NCI-H1417 (cell line): ENCODE measurements at regions not wholly inside any gene's neighbourhood (a gene's known extent, or its start where the extent isn't known, plus 50 kb on each side); places are given as distances from the start of the nearest gene placed in this dataset.

ENCODE experiments used
- DNase-seq, 3 experiments: peaks; one replicate each; lab custom pipeline; 2025; lab: John Stamatoyannopoulos, UW

GRCh38 chr4:187577941-187578480 is 417.6 kb upstream of the ZFP42 start:
- DNase-seq = no peak

GRCh38 chr4:187586892-187587291 is 408.7 kb upstream of the ZFP42 start:
- no peak for DNase-seq

- no peak for DNase-seq
Observed at GRCh38 chr4:187598196-187598595, 397.4 kb upstream of the ZFP42 start.

- peak in 1 of 3 experiments; percentile 6 for DNase-seq
Observed at GRCh38 chr4:187602339-187603092, 393.1 kb upstream of the ZFP42 start.

- no peak for DNase-seq
Observed at GRCh38 chr4:187603093-187604025, 392.2 kb upstream of the ZFP42 start.

GRCh38 chr4:187604984-187605383 is 390.6 kb upstream of the ZFP42 start:
- DNase-seq = no peak

- peak in 1 of 3 experiments; percentile 62 for DNase-seq
Observed at GRCh38 chr4:187606581-187606980, 389.0 kb upstream of the ZFP42 start.

- no peak for DNase-seq
Observed at GRCh38 chr4:187608001-187608421, 387.6 kb upstream of the ZFP42 start.

- DNase-seq = no peak
Observed at GRCh38 chr4:187612301-187612700, 383.3 kb upstream of the ZFP42 start.

- DNase-seq = no peak
Observed at GRCh38 chr4:187613089-187613839, 382.3 kb upstream of the ZFP42 start.

GRCh38 chr4:187615972-187616371 is 379.6 kb upstream of the ZFP42 start:
- DNase-seq = no peak

GRCh38 chr4:187617113-187617512 is 378.5 kb upstream of the ZFP42 start:
- DNase-seq = no peak

GRCh38 chr4:187618701-187619281 is 376.8 kb upstream of the ZFP42 start:
- peak in 1 of 3 experiments; percentile 27 for DNase-seq

GRCh38 chr4:187619319-187619718 is 376.3 kb upstream of the ZFP42 start:
- no peak for DNase-seq

GRCh38 chr4:187632260-187632995 is 363.1 kb upstream of the ZFP42 start:
- DNase-seq = no peak

GRCh38 chr4:187633245-187633644 is 362.3 kb upstream of the ZFP42 start:
- no peak for DNase-seq

- DNase-seq = no peak
Observed at GRCh38 chr4:187656959-187657358, 338.6 kb upstream of the ZFP42 start.

GRCh38 chr4:187663076-187663475 is 332.5 kb upstream of the ZFP42 start:
- DNase-seq = no peak

GRCh38 chr4:187664011-187664410 is 331.6 kb upstream of the ZFP42 start:
- no peak for DNase-seq

GRCh38 chr4:187665086-187665485 is 330.5 kb upstream of the ZFP42 start:
- DNase-seq = peak in 1 of 3 experiments; percentile 23

- DNase-seq = no peak
Observed at GRCh38 chr4:187666034-187666433, 329.5 kb upstream of the ZFP42 start.
